ENCODE measurements at regions not wholly inside any gene's neighbourhood (a gene's known extent, or its start where the extent isn't known, plus 50 kb on each side); places are given as distances from the start of the nearest gene placed in this dataset.

GRCh38 chr2:226409134-226409533, 390.5 kb downstream of the IRS1 start:
- H3K4me3 ChIP-seq = no peak overlapping the region
- no peaks in the 10 kb centered on the region for H3K9me3 ChIP-seq
- intact Hi-C loops (cut with DNase I) = no loop called here
- no peaks in the 10 kb centered on the region for H3K4me1 ChIP-seq (replicated peaks)
- no peaks in the 10 kb centered on the region for H3K27me3 ChIP-seq (replicated peaks; ENCODE audit: insufficient read depth)
- TF ChIP-seq POLR2AphosphoS5 (IDR thresholded peaks at IDR 0.05) (no peak), POLR2A (IDR thresholded peaks at IDR 0.05) (no peak), CTCF (IDR thresholded peaks at IDR 0.05) (no peak)
- no peaks in the 10 kb centered on the region for H3K36me3 ChIP-seq
- 97% methylated on average over 1 of the region's 1 CpG for WGBS
- no peak for DNase-seq (ENCODE audit: low spot score)
- H3K27ac ChIP-seq = no peak overlapping the region

- intact Hi-C loops (cut with DNase I) = no loop called here
- no peak overlapping the region for H3K27ac ChIP-seq
- no peaks in the 10 kb centered on the region for H3K36me3 ChIP-seq
- H3K27me3 ChIP-seq (replicated peaks; ENCODE audit: insufficient read depth) = no peaks in the 10 kb centered on the region
- DNase-seq (ENCODE audit: low spot score) = no peak
- 66% methylated on average over 4 of the region's 4 CpGs for WGBS
- no peaks in the 10 kb centered on the region for H3K4me1 ChIP-seq (replicated peaks)
- TF ChIP-seq CTCF (IDR thresholded peaks at IDR 0.05) = no peak
- no peak for TF ChIP-seq POLR2A (IDR thresholded peaks at IDR 0.05)
- TF ChIP-seq POLR2AphosphoS5 (IDR thresholded peaks at IDR 0.05) = no peak
- no peaks in the 10 kb centered on the region for H3K9me3 ChIP-seq
- H3K4me3 ChIP-seq = no peak overlapping the region
Observed at GRCh38 chr2:226408141-226408540, 391.5 kb downstream of the IRS1 start.

- no peaks in the 10 kb centered on the region for H3K4me1 ChIP-seq (replicated peaks)
- no peak for DNase-seq (ENCODE audit: low spot score)
- H3K4me3 ChIP-seq = no peak overlapping the region
- 39% methylated on average over 2 of the region's 2 CpGs for WGBS
- intact Hi-C loops (cut with DNase I) = no loop called here
- TF ChIP-seq CTCF (IDR thresholded peaks at IDR 0.05) (no peak), POLR2AphosphoS5 (IDR thresholded peaks at IDR 0.05) (no peak), POLR2A (IDR thresholded peaks at IDR 0.05) (no peak)
- H3K27ac ChIP-seq = no peak overlapping the region
- H3K36me3 ChIP-seq = no peaks in the 10 kb centered on the region
- no peaks in the 10 kb centered on the region for H3K9me3 ChIP-seq
- no peaks in the 10 kb centered on the region for H3K27me3 ChIP-seq (replicated peaks; ENCODE audit: insufficient read depth)
Observed at GRCh38 chr2:226407135-226407534, 392.5 kb downstream of the IRS1 start.

GRCh38 chr2:226405465-226405864, 394.2 kb downstream of the IRS1 start:
- no peak for DNase-seq (ENCODE audit: low spot score)
- no peak overlapping the region for H3K4me3 ChIP-seq
- H3K27me3 ChIP-seq (replicated peaks; ENCODE audit: insufficient read depth) = no peaks in the 10 kb centered on the region
- no peaks in the 10 kb centered on the region for H3K36me3 ChIP-seq
- H3K27ac ChIP-seq = no peak overlapping the region
- no peak for TF ChIP-seq POLR2AphosphoS5 (IDR thresholded peaks at IDR 0.05)
- 83% methylated on average over 1 of the region's 1 CpG for WGBS
- intact Hi-C loops (cut with DNase I) = no loop called here
- no peaks in the 10 kb centered on the region for H3K9me3 ChIP-seq
- no peaks in the 10 kb centered on the region for H3K4me1 ChIP-seq (replicated peaks)

GRCh38 chr2:226403369-226403768, 396.3 kb downstream of the IRS1 start:
- no peak for DNase-seq (ENCODE audit: low spot score)
- intact Hi-C loops (cut with DNase I) = no loop called here
- no peaks in the 10 kb centered on the region for H3K27me3 ChIP-seq (replicated peaks; ENCODE audit: insufficient read depth)
- H3K4me1 ChIP-seq (replicated peaks) = no peaks in the 10 kb centered on the region
- TF ChIP-seq CTCF (IDR thresholded peaks at IDR 0.05) (no peak), POLR2AphosphoS5 (IDR thresholded peaks at IDR 0.05) (no peak), POLR2A (IDR thresholded peaks at IDR 0.05) (no peak)
- 41% methylated on average over 2 of the region's 2 CpGs for WGBS
- no peaks in the 10 kb centered on the region for H3K9me3 ChIP-seq
- no peak overlapping the region for H3K27ac ChIP-seq
- no peak overlapping the region for H3K4me3 ChIP-seq
- H3K36me3 ChIP-seq = no peaks in the 10 kb centered on the region
